GM19099 (cell line): ENCODE measurements at regions not wholly inside any gene's neighbourhood (a gene's known extent, or its start where the extent isn't known, plus 50 kb on each side); places are given as distances from the start of the nearest gene placed in this dataset.

Experiments
- POLR2A ChIP-seq: IDR thresholded peaks from 3 replicates; pipeline ENCODE4 v1.6.1; 2011; ENCODE audit warnings: low read depth; ENCODE audit not compliant: insufficient read length; ENCODE audit errors: extremely low read depth

DNA sequence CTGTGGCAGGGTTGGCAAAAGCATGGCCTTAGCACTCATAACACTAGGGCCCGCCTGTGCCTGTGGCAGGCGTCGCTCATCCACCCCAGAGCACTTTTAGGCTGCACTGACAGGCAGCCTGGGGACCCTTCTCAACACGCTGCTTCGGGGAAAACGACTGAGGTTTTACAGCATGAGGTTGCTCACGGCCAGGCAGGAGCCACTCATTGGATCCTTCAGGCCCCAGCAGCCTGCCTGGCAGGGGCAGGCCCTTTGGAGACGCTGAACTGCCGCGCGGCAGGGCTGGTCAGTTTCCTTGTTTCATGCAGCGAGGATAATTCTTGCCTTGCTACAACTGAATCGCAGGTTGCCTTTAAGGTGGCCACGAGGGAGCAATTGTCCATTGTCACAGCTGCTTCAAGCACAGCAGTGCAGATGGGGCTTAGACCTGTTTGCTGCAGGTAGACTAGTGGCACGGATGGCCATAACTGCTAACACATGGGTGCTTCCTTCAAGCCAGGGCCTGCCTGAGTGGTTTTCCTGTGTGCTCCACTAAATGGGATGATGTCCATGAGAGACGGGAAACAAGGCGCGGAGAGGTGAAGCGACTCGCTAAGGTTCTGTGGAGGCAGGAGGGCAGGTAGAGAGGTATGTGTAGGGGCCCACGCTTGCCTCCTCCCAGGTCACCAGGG is 49.9 kb upstream of the HS6ST1 start:
- TF ChIP-seq POLR2A = no peak

DNA sequence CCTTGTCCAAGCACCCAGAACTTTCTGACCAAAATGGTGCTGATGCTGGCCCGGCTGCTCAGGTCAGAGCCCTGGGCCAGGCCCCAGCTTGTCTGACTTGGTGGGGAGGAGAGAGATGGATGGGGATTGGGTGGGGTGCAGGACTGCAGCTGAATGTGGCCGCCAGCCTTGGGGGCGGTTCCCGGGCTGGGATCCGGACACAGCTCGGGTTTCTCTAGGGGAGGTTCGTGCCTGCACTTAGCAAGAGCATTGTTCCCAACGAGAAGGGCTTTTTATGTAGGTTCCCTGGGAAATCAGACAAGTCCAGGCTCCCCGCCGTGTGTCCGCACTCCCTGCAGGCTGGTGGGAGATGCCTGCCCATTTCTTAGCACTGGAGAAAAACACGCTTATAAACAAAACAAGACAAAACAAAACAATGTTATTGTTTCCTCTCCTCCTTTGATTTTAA is 50.5 kb upstream of the HS6ST1 start:
- no peak for TF ChIP-seq POLR2A

GRCh38 chr2:128369602-128370467 is 51.2 kb upstream of the HS6ST1 start:
- no peak for TF ChIP-seq POLR2A

DNA sequence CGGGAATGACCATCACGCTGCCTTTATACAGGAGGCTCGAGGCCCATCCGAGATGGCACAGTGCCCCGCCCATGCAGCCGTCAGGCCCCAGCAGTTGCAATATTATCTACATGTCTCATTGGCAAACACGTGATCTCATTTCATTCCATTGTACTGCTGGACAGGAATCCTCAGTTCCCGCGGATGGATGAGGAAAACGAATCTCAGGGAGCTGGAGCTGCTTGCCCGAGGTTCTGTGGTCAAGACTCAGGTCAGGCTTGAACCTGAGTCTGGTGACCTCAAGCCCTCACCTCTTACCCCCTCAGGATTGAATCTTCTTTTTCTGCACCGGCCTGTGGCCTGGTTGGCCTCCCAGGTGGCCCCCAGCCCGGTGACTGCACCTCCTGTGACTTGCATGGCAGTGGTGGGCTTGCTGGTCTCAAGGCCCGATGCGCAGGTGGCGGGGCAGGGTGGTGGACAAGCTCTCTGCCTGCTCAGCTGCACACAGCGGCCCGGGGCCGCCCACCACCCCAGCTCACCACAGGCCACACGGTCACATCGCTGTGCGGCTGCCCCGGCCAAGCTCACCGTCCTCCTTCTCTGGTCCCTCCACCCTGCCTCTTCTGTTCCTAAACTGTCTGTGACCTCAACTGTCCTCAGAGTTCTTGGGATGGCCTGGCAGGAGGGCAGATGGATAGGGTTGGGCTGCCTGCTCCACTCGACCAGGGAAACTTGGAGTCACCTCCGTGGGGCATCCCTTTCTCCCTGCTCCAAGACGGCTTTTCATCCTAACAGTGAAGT is 52.0 kb upstream of the HS6ST1 start:
- no peak for TF ChIP-seq POLR2A

DNA sequence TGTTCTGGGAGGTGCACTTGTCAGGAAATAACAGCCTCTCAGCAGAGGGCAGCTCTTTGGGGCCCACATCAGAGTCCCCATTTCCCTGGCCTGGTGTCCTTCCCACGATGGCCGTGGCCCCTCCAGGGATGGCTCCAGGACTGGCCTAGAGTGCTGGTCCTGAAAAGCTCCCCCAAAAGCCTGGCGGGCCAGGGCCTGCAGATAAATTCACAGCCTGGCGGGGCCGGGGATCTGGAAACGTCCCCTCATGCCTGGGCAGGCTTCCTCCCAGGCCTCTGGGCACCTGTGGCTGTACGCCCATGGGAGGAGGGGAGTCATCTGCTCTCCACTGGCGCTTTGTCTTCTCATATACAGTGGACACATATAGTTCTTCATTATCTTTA is 52.6 kb upstream of the HS6ST1 start:
- no peak for TF ChIP-seq POLR2A

- TF ChIP-seq POLR2A = no peak
Observed at GRCh38 chr2:128371648-128372345, 53.1 kb upstream of the HS6ST1 start.

- no peak for TF ChIP-seq POLR2A
Observed at GRCh38 chr2:128372621-128373341, 54.1 kb upstream of the HS6ST1 start.

DNA sequence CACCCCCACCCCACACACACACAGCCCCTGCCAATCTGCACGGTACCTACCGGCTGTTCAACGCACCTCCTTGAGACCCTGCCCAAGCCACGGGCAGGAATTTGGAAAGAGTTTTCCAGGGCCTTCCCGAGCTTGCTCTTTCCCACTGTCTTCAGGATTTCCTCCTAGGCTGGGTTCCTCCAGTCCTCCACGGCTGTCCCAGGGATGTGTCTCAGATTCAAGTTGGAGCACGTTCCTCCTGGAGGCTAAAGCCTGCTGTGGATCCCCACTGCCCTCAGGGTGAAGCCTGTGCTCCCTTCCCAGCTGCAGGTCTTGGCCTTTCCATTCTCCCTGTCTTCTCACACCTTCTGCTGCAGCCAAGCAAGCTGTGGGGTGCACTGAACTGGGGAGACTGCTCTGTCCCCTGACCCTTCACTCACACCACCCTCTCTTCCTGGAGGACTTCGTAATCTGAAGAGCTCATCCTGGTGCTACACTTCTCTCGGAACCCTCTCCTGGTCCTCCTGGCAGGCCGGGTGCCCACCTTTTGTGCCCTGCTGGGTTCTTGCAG is 54.9 kb upstream of the HS6ST1 start:
- TF ChIP-seq POLR2A = no peak

DNA sequence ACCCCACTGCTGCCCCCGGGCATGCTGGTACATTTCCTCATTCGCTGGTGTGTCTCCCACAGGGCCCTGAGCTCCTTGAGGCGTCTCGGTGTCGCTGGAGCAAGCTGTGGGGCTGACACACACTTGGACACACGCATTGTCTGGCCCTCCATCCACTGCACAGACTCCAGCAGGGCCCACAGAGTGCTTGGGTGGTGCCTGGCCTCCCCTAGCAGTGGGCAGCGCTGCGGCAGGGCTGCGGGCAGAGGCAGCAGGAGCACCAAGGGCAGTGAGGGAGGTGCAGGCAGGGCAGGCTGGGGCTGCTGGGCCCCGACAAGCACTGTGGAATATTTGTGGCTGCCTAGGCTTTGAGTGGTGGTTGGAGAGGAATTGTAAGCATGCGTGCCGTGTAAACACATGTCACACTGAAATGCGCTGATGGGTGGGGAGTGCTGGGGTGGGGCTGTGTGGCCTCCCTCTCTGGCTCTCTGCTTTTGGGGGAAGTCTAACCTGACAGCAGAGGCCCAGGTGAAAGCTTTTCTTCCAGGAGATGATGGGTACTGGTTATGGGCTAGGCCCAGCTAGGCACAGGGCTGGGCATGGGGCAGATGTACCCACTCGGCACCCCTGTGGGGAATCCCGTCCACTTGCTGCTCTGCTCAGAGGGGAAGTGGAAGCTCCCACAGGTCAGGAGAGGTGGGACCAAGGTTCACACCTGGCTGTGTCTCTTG is 55.5 kb upstream of the HS6ST1 start:
- no peak for TF ChIP-seq POLR2A

DNA sequence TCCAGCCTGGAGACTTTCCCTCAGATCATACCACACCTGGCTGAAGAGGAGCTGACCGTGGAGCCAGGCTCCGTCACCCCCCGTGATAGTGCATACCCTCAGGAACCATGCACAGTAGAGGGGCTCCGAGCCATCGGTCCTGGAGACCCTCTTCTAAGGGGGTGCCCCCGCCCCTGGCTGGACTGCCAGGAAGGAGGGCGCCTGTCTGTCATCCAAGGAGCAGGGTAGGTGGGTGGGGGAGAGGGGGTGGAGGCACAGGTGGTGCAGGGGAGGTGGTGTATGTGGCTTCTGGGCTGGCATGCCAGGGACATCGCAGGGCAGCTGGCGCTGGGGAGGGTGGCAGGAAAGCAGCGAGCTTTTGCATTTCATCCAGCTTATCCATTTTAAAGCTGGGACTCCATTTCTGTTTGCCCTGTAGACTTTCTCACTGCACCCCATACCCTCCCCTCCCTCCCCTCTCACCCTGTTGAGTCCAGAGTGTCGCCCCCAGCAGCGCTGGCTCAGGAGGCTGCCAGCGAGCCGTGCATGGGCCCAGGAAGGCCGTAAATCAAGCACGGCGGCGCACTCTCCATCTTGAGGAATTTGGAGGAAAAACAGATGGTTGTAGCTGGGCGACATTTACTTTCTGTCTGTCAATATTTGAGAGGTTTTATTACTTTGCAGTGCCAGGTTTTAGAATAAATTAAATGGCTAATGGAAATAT is 56.2 kb upstream of the HS6ST1 start:
- TF ChIP-seq POLR2A = no peak

DNA sequence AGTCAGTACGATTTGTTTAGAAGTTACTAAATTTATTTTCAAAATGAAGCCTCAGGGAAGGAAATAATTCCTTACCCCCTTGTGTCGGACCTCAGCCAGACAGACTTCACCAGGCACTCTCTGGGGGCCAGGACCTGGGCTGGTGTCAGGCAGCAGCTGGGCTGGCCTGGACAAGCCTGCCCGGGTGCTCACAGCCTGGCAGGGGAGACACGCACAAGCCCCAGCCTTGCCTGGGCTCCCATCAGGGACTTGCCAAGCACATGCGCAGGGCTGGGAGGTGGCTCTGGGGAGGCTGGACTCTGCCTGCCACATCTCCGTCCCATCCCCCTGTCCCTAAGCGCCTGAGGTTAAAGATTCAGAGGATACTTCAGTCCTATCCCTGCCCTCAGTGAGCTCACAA is 56.8 kb upstream of the HS6ST1 start:
- TF ChIP-seq POLR2A = no peak

DNA sequence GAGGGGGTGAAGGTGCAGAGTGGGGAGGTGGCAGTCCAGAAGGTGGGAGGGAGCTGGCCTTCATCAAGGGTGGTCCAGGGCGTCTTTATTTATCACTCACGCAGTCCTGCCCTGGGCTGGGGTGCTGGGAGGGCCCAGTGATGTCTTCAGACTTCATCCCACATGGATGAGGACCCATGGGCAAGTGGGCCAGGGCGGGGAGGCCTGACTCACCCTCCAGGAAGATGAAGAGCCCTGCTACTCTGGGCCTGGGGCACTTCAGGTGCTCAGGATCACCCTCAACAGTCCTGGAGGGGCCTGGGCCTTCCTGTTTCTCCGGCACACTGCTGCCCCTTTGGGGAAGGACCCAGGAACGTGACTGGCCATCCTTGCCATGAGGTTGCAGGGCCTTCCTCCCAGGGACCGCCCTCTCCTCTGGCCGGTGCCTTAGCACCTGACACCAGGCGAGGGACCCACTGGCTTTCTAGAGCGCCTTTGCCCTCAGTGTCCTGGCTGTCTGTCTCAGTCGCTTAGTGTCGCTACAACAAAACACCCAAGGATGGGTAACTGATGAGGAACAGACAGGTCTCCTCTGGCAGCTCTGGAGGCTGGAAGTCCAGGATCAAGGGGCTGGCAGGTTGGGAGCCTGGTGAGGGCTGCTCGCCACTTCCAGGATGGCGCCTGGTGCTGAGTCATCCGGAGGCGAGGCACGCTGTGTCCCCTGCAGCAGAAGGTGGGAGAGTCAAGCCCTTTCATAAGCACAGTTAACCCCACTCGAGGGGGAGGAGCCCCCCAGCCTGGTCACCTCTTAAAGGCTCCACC is 57.8 kb upstream of the HS6ST1 start:
- TF ChIP-seq POLR2A = no peak

DNA sequence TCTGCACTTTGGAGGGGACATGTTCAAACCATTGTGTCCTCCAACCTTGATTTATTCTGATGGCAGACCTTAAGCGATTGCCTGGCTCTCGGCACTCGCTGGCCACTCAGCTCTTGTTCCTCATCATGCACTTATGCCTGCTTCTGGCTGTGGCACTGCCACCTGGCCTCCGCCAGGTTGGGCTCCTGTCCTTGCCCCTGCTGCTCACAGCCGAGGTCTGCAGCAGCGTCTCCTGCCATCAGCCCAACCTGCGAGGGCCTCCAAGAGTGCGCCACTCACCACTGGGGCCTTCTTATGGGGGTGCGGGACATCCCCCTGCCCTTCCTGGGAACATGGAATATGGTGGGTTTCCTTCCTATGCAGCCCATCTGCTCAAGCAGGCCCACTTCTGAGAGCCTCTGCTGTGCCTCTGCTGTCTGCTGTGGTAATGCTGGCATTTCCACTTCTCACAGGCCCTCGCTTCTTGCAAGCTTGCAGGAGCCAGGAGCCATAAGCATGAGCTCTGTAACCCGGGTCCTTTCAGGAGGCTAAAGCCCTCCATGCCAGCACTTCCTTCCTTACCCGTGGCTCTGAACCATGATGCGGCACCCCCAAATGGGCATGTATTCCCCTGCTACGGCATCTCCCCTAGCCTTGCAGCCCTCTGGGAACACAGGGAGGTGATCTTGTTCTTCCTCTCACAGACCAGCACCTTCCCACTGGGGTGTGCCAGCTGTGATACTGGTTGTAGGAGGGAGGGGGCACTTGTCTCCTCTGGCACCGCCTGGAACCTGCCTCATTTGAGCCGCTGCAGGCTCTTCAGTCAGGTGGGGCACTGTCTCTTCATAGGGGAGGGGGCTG is 58.6 kb upstream of the HS6ST1 start:
- no peak for TF ChIP-seq POLR2A
